ENCODE measurements at regions not wholly inside any gene's neighbourhood (a gene's known extent, or its start where the extent isn't known, plus 50 kb on each side); places are given as distances from the start of the nearest gene placed in this dataset.

GRCh38 chr1:185534801-185535200 is 199.4 kb upstream of the HMCN1 start:
- no peak overlapping the region for H3K4me3 Mint-ChIP-seq (ENCODE audit: unreplicated experiment)
- no peak for TF ChIP-seq CTCF (IDR thresholded peaks at IDR 0.05)
- DNase-seq (ENCODE audit: extremely low spot score, unreplicated experiment), result no peak
- peaks cover 4% of the 10 kb centered on the region for H3K4me1 Mint-ChIP-seq (ENCODE audit: unreplicated experiment)
- no peaks in the 10 kb centered on the region for H3K36me3 Mint-ChIP-seq (ENCODE audit: unreplicated experiment)
- peaks cover 10% of the 10 kb centered on the region for H3K9me3 Mint-ChIP-seq (ENCODE audit: unreplicated experiment)
- no peaks in the 10 kb centered on the region for H3K27me3 Mint-ChIP-seq (ENCODE audit: unreplicated experiment)
- no peak overlapping the region for H3K27ac Mint-ChIP-seq (ENCODE audit: unreplicated experiment)

GRCh38 chr1:185533596-185533995 is 200.6 kb upstream of the HMCN1 start:
- TF ChIP-seq CTCF (IDR thresholded peaks at IDR 0.05), result no peak
- H3K4me3 Mint-ChIP-seq (ENCODE audit: unreplicated experiment), result no peak overlapping the region
- H3K36me3 Mint-ChIP-seq (ENCODE audit: unreplicated experiment), result no peaks in the 10 kb centered on the region
- DNase-seq (ENCODE audit: extremely low spot score, unreplicated experiment), result no peak
- peaks cover 4% of the 10 kb centered on the region for H3K9me3 Mint-ChIP-seq (ENCODE audit: unreplicated experiment)
- no peaks in the 10 kb centered on the region for H3K4me1 Mint-ChIP-seq (ENCODE audit: unreplicated experiment)
- no peak overlapping the region for H3K27ac Mint-ChIP-seq (ENCODE audit: unreplicated experiment)
- no peaks in the 10 kb centered on the region for H3K27me3 Mint-ChIP-seq (ENCODE audit: unreplicated experiment)

- Mint-ChIP-seq H3K36me3 (ENCODE audit: unreplicated experiment) (no peaks in the 10 kb centered on the region), H3K27me3 (ENCODE audit: unreplicated experiment) (no peaks in the 10 kb centered on the region), H3K27ac (ENCODE audit: unreplicated experiment) (no peak overlapping the region), H3K4me3 (ENCODE audit: unreplicated experiment) (no peak overlapping the region), H3K4me1 (ENCODE audit: unreplicated experiment) (no peaks in the 10 kb centered on the region), H3K9me3 (ENCODE audit: unreplicated experiment) (peaks cover 4% of the 10 kb centered on the region)
- DNase-seq (ENCODE audit: extremely low spot score, unreplicated experiment), result no peak
- TF ChIP-seq CTCF (IDR thresholded peaks at IDR 0.05), result no peak
Measured at GRCh38 chr1:185532856-185533255, 201.3 kb upstream of the HMCN1 start.

- Mint-ChIP-seq H3K4me1 (ENCODE audit: unreplicated experiment) (no peaks in the 10 kb centered on the region), H3K27me3 (ENCODE audit: unreplicated experiment) (no peaks in the 10 kb centered on the region), H3K4me3 (ENCODE audit: unreplicated experiment) (no peak overlapping the region), H3K27ac (ENCODE audit: unreplicated experiment) (no peak overlapping the region), H3K9me3 (ENCODE audit: unreplicated experiment) (peaks cover 4% of the 10 kb centered on the region), H3K36me3 (ENCODE audit: unreplicated experiment) (no peaks in the 10 kb centered on the region)
- no peak for DNase-seq (ENCODE audit: extremely low spot score, unreplicated experiment)
- TF ChIP-seq CTCF (IDR thresholded peaks at IDR 0.05), result no peak
Measured at GRCh38 chr1:185531838-185532237, 202.4 kb upstream of the HMCN1 start.

GRCh38 chr1:185530215-185530614 is 204.0 kb upstream of the HMCN1 start:
- no peak for DNase-seq (ENCODE audit: extremely low spot score, unreplicated experiment)
- Mint-ChIP-seq H3K27ac (ENCODE audit: unreplicated experiment) (no peak overlapping the region), H3K36me3 (ENCODE audit: unreplicated experiment) (no peaks in the 10 kb centered on the region), H3K9me3 (ENCODE audit: unreplicated experiment) (peaks cover 4% of the 10 kb centered on the region), H3K4me3 (ENCODE audit: unreplicated experiment) (no peak overlapping the region), H3K4me1 (ENCODE audit: unreplicated experiment) (no peaks in the 10 kb centered on the region), H3K27me3 (ENCODE audit: unreplicated experiment) (no peaks in the 10 kb centered on the region)
- no peak for TF ChIP-seq CTCF (IDR thresholded peaks at IDR 0.05)

All from osteocyte (in vitro differentiated cells).